Right lobe of liver (tissue), 4 donors: ENCODE measurements at regions not wholly inside any gene's neighbourhood (a gene's known extent, or its start where the extent isn't known, plus 50 kb on each side); places are given as distances from the start of the nearest gene placed in this dataset.

Experiments used
- CTCF ChIP-seq, 4 donors: fragments of 200-600 bp in 3 of 4; fragments of 450-650 bp in 1 of 4; IDR thresholded peaks; one replicate each; pipeline versions ENCODE4 v1.5.1 to v1.8.0; 2016 to 2022; ENCODE audit warnings: antibody characterized with exemption in 4 of 4, mild to moderate bottlenecking in 2 of 4
- POLR2A ChIP-seq: fragments of 450-650 bp; IDR thresholded peaks from one replicate; pipeline ENCODE4 v1.6.1; 2017; ENCODE audit warnings: antibody characterized with exemption, mild to moderate bottlenecking
- donor health status: DM: no; HTN: no; CAD: no.
- donor health status: DM: no; HTN: no; CAD: no.
- donor health status: DM: no; HTN: yes; CAD: no.

DNA sequence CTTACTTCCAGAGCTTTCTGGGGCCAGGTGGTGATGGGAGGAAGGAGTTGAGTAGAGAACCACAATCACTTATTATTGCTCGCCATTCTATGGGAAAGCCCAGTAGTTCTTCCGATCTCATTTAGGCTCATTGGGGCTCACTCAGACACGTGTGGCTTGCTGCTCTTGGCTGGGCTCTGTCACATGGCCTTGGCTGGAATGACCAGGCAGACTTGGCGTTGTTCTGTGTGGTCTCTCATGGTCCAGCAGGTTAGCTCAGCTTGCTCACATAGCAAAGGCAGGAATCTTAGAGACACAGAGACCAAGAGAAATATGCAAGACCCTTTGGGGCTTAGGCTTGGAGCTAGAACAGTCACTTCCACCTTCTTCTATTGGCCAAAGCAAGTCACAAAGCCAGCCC, 261.2 kb downstream of the LOXHD1 start:
- TF ChIP-seq CTCF (IDR thresholded peaks at IDR 0.05) (no peak), POLR2A (no peak)
